ENCODE measurements at regions not wholly inside any gene's neighbourhood (a gene's known extent, or its start where the extent isn't known, plus 50 kb on each side); places are given as distances from the start of the nearest gene placed in this dataset.

DNA sequence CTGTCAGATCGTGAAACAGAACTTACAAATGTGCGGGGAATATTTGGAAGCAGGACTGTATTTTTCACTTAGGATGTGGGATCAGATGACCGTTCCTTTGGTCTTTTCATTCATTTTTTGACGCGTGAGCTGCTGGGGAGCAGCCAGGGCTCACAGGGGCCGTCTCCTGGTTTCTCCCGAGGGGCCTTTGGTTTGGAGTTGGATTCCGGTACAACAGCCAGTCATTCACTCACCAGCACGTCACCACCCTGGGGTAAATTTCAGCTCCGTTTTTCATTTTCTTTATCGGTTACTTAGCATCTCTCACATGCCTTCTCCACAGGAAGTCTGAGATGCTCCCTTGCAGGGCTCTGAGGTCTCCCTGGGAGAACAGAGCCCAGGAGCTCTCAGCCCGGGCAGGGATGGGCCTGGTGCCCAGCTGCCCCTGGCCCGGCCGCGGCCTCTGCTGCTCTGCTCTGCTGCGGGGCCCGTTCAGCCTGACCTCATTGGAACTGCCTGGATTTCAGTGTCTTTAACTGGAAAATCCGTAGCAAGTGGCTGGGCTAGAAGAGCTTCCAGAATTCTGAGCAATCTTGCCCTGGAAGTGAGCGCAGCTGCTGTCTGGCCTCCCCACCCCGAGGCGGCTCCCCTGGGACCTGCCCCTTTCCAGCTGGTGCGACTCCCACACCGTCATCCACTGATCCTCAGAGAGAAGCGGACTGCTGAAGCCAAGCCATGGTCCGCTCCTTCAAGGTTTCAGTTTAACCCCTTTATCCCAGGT, 335.6 kb downstream of the EIPR1 start:
- H3K9me3 Mint-ChIP-seq (ENCODE audit: unreplicated experiment) = peaks cover 6% of the 10 kb centered on the region
- peak overlapping the region; percentile 45 for H3K4me3 Mint-ChIP-seq (ENCODE audit: unreplicated experiment)
- H3K27ac Mint-ChIP-seq (ENCODE audit: unreplicated experiment) = peak overlapping the region; percentile 56
- TF ChIP-seq, protein P1, sequence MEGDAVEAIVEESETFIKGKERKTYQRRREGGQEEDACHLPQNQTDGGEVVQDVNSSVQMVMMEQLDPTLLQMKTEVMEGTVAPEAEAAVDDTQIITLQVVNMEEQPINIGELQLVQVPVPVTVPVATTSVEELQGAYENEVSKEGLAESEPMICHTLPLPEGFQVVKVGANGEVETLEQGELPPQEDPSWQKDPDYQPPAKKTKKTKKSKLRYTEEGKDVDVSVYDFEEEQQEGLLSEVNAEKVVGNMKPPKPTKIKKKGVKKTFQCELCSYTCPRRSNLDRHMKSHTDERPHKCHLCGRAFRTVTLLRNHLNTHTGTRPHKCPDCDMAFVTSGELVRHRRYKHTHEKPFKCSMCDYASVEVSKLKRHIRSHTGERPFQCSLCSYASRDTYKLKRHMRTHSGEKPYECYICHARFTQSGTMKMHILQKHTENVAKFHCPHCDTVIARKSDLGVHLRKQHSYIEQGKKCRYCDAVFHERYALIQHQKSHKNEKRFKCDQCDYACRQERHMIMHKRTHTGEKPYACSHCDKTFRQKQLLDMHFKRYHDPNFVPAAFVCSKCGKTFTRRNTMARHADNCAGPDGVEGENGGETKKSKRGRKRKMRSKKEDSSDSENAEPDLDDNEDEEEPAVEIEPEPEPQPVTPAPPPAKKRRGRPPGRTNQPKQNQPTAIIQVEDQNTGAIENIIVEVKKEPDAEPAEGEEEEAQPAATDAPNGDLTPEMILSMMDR (IDR thresholded peaks at IDR 0.05; ENCODE audit: partially characterized antibody, unreplicated experiment) = no peak
- peaks cover 16% of the 10 kb centered on the region for H3K36me3 Mint-ChIP-seq (ENCODE audit: unreplicated experiment)
- H3K27me3 Mint-ChIP-seq (ENCODE audit: unreplicated experiment) = peaks cover 16% of the 10 kb centered on the region
- peak; percentile 62 for DNase-seq
- H3K4me1 Mint-ChIP-seq (ENCODE audit: low read depth, unreplicated experiment) = peaks cover 26% of the 10 kb centered on the region

DNA sequence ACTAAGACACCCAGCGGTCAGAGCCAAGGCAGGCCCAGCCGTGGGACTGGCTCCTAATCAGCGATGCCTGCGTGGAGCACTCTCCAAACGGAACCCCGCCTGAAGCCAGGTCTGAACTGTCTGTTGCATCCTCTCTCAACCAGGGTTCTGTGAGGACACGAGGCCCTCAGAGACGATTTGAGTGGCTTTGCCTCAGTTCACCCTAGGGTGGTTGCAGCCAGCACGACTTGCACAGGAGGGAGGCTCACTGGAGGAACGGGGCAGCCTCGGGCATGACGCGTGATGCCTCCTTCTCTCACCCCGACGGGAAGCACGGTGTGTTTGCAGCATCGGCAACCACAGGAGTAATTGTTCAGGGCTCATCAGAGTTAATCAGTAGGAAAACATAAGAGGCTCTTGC, 336.4 kb downstream of the EIPR1 start:
- DNase-seq = no peak
- H3K4me1 Mint-ChIP-seq (ENCODE audit: low read depth, unreplicated experiment) = peaks cover 26% of the 10 kb centered on the region
- peaks cover 6% of the 10 kb centered on the region for H3K9me3 Mint-ChIP-seq (ENCODE audit: unreplicated experiment)
- TF ChIP-seq, protein P1 (IDR thresholded peaks at IDR 0.05; ENCODE audit: partially characterized antibody, unreplicated experiment) = no peak
- H3K27me3 Mint-ChIP-seq (ENCODE audit: unreplicated experiment) = peaks cover 16% of the 10 kb centered on the region
- peak overlapping the region; percentile 34 for H3K4me3 Mint-ChIP-seq (ENCODE audit: unreplicated experiment)
- peaks cover 16% of the 10 kb centered on the region for H3K36me3 Mint-ChIP-seq (ENCODE audit: unreplicated experiment)
- H3K27ac Mint-ChIP-seq (ENCODE audit: unreplicated experiment) = peak overlapping the region; percentile 19

DNA sequence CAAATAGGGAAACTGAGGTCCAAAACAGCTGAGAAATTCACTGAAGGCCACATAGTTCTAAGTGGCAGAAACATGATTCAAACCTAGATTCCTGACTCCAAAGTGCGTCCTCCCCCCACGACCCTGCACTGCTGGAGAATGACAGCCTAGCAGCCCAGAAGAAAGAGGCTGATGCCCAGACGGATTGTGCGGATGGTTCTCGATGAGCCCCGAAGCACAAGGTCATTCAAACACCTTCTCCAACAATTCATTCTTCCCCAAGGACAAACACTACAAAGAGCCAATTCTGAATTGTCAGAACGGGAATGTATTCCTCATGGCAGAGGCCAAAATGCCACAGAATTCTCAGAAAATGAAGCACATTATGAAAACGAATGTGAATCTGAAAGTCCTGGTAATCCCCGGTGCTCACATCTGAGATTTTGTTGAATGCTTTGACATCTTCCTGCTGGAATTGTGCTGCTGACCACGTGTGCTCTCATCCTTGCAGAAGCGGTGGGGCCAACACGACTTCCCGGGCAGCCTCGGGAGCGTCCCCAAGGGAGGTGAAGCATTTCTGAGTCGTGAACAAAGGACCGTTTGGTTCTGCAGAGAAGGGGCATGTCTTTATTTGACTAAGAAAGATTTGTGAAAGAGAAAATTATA, 337.0 kb downstream of the EIPR1 start:
- Mint-ChIP-seq H3K27me3 (ENCODE audit: unreplicated experiment) (peaks cover 16% of the 10 kb centered on the region), H3K9me3 (ENCODE audit: unreplicated experiment) (peaks cover 6% of the 10 kb centered on the region), H3K4me1 (ENCODE audit: low read depth, unreplicated experiment) (peaks cover 26% of the 10 kb centered on the region), H3K36me3 (ENCODE audit: unreplicated experiment) (peaks cover 16% of the 10 kb centered on the region), H3K27ac (ENCODE audit: unreplicated experiment) (peak overlapping the region; percentile 13), H3K4me3 (ENCODE audit: unreplicated experiment) (no peak overlapping the region)
- DNase-seq = no peak
- TF ChIP-seq, protein P1 (IDR thresholded peaks at IDR 0.05; ENCODE audit: partially characterized antibody, unreplicated experiment) = no peak

DNA sequence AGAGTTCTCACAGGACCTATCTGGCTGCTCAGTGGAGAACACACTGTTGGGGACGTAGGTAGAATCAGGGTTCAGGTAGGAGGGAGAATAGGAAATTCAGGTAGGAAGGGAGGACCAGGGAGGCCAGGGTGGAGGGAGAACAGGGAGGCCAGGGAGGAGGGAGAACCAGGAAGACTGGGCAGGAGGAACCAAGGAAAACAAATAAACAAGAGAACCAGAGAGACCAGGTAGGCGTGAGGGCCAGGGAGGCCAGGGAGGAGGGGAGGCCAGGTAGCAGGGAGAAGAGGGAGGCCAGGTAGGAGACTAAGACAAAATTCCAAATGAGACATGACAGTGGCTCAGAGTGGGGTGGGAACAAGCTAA, 337.6 kb downstream of the EIPR1 start:
- H3K27me3 Mint-ChIP-seq (ENCODE audit: unreplicated experiment) = peaks cover 16% of the 10 kb centered on the region
- peak overlapping the region; percentile 13 for H3K27ac Mint-ChIP-seq (ENCODE audit: unreplicated experiment)
- H3K9me3 Mint-ChIP-seq (ENCODE audit: unreplicated experiment) = peaks cover 6% of the 10 kb centered on the region
- H3K4me1 Mint-ChIP-seq (ENCODE audit: low read depth, unreplicated experiment) = peaks cover 26% of the 10 kb centered on the region
- peaks cover 16% of the 10 kb centered on the region for H3K36me3 Mint-ChIP-seq (ENCODE audit: unreplicated experiment)
- H3K4me3 Mint-ChIP-seq (ENCODE audit: unreplicated experiment) = no peak overlapping the region
- DNase-seq = no peak
- TF ChIP-seq, protein P1 (IDR thresholded peaks at IDR 0.05; ENCODE audit: partially characterized antibody, unreplicated experiment) = no peak

All from glutamatergic neuron (in vitro differentiated cells).